GM13977 (cell line): ENCODE measurements at regions not wholly inside any gene's neighbourhood (a gene's known extent, or its start where the extent isn't known, plus 50 kb on each side); places are given as distances from the start of the nearest gene placed in this dataset.

Experiments
- DNase-seq: peaks from one replicate; pipeline ENCODE4 v3.0.0; 2012; ENCODE audit warnings: low spot score
- in situ Hi-C: fragments of 300-500 bp; cut with MboI; formaldehyde crosslinking; loops from one replicate; pipeline ENCODE4 v1.12.0; 2022; ENCODE audit warnings: low sequenced_read_pairs, low pct_unique_long_range_greater_than_20kb, mixed read lengths, inconsistent platforms; ENCODE audit not compliant: unreplicated experiment
- TF ChIP-seq, protein P1 (sequence below): IDR thresholded peaks from 2 replicates; pipeline ENCODE4 v1.5.1; 2012; ENCODE audit warnings: mild to moderate bottlenecking, control low read depth; ENCODE audit not compliant: insufficient read depth; ENCODE audit errors: extremely low read depth, missing control alignments

DNA sequence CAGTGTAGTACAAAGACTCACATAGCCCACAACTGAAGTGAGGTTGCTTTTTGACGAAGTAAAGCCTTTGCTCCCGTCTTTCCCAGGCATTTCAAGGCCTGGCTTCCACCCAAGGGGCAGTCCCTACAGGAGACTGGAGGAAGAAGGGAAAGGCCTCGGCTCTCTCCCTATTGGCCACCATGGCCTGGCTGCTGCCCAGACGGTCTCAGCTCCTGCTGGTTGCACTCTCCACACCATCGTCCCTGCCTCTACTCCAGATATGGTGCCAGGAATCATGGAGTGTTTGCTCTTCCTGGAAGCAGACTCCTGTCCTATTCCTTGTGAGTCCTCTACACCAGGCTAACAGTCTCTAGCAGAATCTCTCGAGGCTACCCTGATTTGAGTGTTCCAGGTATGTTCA lies 124.1 kb upstream of the UQCRFS1 start:
- DNase-seq: no peak
- in situ Hi-C loops: no loop called here
- TF ChIP-seq, protein P1, sequence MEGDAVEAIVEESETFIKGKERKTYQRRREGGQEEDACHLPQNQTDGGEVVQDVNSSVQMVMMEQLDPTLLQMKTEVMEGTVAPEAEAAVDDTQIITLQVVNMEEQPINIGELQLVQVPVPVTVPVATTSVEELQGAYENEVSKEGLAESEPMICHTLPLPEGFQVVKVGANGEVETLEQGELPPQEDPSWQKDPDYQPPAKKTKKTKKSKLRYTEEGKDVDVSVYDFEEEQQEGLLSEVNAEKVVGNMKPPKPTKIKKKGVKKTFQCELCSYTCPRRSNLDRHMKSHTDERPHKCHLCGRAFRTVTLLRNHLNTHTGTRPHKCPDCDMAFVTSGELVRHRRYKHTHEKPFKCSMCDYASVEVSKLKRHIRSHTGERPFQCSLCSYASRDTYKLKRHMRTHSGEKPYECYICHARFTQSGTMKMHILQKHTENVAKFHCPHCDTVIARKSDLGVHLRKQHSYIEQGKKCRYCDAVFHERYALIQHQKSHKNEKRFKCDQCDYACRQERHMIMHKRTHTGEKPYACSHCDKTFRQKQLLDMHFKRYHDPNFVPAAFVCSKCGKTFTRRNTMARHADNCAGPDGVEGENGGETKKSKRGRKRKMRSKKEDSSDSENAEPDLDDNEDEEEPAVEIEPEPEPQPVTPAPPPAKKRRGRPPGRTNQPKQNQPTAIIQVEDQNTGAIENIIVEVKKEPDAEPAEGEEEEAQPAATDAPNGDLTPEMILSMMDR: no peak

DNA sequence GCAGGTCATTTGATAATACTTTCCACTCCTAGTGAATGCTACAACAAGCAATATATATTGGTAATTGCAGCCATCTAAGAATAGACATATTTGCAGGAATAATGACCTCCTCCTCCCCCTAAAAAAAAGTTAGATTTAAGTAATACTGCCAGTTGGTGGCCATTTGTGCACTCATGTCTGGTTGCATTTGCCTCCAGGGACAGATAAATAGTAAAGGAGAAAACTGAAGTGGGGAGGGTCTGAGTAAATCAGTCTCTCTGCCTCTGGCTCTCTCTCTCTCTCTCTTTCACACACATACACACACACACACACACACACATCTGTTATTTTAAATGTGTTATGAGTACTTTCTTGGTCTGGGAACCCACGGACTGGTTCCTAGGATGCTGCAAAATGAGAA lies 125.5 kb upstream of the UQCRFS1 start:
- TF ChIP-seq, protein P1: no peak
- in situ Hi-C loops: no loop called here
- DNase-seq: no peak

DNA sequence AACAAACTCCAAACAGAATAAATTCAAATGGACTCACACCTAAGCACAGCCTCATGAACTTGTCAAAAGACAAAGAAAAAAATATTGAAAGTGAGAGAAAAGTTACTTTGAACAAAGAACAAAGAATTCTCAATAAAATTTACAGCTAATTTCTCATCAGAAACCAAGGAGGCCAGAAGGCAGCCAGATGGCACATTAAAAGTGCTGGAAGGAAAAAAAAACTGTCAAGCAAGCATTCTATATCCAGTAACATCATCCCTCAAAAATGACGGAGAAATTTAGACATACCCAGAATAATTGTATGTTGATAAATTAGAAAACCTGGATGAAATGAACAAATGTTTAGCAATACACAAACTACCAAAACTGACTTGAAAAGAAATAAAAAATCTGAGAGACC lies 129.8 kb upstream of the UQCRFS1 start:
- no peak for DNase-seq
- in situ Hi-C loops: no loop called here
- TF ChIP-seq, protein P1: no peak

DNA sequence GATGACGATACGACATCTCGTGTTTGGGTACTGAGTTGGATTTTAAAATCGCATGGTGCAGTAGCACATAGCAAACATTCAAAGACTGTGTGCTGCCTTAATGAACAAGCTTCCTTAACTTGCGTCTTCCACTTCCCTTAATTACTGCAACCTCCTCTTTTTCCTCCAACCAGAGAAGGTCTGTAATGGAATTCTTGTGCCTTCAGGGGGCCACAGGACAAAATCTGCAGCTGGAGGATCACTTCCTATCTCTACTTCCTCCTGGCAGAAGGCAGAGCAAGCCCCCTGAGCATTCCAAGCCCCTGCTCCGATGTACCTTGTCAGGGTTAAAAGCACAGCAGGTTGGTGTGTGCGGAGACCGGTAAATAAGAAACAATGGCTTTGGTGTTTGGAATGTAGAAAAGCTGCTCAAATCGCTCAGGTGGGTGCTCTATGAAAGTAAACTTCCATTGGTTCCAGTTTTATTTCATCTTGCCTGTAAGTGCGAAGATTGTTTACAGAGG lies 151.3 kb upstream of the UQCRFS1 start:
- DNase-seq: no peak
- in situ Hi-C loops: no loop called here
- TF ChIP-seq, protein P1: no peak

DNA sequence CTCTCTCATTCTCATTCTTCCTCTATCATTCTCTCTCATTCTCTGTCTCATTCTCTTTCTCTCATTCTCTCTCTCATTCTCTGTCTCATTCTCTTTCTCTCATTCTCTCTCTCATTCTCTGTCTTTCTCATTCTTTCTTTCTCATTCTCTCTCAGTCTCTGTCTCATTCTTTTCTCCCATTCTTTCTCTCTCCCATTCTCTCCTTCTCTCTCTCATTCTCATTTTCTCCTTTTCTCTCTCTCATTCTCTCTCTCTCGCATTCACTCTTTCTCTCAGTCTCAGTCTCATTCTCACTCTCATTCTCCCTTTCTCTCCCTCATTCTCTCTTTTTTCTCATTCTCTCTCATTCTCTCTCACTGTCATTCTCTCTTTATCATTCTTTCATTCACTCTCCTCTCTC lies 152.0 kb upstream of the UQCRFS1 start:
- in situ Hi-C loops: no loop called here
- DNase-seq: no peak
- TF ChIP-seq, protein P1: no peak

DNA sequence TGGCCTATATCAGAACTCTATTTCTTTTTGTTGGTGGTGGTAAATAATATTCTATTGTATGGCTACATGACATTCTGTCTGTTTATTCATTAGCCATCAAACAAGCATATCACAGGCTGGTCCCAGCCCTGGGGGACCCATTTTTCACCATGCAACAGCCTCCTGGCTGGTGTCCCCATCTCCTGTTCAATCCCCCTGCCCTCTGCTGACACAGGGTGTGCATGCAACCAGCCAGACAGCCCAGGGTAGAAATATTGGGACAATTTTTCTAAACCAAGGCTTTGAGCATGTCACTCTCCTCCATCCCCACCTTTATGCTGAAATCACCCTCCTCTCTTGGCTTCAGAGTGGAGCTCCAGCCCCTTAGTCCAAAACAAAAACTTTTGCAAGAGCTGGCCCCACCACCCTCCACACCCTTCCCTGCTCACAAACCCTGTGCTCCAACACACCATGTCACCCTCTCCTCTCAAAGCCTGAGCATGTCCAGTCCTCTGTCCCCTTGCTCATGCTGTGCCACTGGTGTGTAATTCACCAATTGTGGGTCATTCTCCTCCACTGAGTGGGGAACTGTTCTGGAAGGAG lies 153.0 kb upstream of the UQCRFS1 start:
- in situ Hi-C loops: no loop called here
- DNase-seq: no peak
- TF ChIP-seq, protein P1: no peak

DNA sequence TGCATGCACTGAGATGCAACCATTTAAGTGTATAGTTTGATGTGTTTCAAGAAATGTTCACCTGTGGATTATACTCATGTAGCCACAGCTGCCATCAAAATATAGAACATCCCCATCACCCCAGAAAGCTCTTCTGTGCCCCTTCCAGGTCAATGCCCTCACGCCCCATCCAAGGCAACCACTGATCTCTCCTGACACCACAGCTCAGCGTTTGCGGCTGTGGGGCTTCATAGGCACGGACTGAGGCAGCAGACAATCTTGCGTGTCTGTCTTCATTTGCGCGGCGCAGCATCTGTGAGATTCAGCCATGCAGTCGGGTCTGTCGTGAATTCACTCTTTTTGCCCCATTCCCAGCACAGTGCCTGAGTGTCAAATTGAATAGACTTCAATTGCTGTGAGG lies 153.8 kb upstream of the UQCRFS1 start:
- in situ Hi-C loops: no loop called here
- no peak for DNase-seq
- TF ChIP-seq, protein P1: no peak
